ENCODE measurements at regions not wholly inside any gene's neighbourhood (a gene's known extent, or its start where the extent isn't known, plus 50 kb on each side); places are given as distances from the start of the nearest gene placed in this dataset.

DNA sequence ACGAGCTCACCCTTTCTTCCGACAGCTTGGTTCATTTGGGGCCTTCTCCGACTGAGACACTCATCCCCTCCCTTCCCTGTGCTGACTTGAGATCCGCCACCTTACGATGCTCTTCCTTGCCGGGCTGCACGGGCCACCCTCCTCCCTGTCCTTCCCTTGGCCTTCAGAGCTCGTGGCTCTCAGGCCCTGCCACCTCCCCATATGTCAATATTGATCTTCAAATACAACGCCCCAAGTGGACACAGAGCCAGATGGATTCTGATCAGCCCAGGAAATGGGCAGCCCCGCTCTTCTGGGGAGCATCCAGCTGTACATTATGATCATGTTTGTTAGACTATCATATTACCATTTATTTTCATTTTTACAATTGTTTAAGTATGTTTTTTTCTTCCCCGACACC is 812.8 kb downstream of the TBC1D22A start:
- no peak overlapping the region for H3K27ac ChIP-seq (ENCODE audit: low read depth, low read length)
- WGBS, 3 donors = 60 to 88% (median 76%) methylated on average over 11 of the region's 11 CpGs

DNA sequence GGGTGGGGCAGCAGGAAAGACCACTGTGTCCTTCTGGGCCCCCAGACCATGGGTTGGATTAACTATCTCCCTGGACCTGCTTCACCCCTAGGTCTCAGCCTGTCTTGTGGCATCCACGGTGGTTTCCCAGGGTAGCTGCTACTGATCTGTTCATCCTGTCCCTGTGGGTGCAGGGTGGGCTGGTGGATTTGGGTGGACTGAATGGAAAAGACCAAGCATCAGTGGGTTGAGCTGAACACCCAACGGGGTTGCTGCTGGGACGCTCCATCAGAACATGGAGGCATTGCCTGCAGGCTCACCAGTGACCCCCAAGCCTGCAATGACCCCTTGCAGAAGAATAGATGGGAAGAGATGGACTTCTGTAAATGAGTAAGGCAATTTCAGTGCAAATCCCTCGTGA is 812.1 kb downstream of the TBC1D22A start:
- no peak overlapping the region for H3K27ac ChIP-seq (ENCODE audit: low read depth, low read length)
- WGBS, 3 donors = 80 to 90% (median 88%) methylated on average over 4 of the region's 4 CpGs

GRCh38 chr22:47573141-47573540 is 810.7 kb downstream of the TBC1D22A start:
- WGBS, 3 donors = 57 to 76% (median 74%) methylated on average over 7 of the region's 7 CpGs
- no peak overlapping the region for H3K27ac ChIP-seq (ENCODE audit: low read depth, low read length)

GRCh38 chr22:47572443-47572842 is 810.0 kb downstream of the TBC1D22A start:
- H3K27ac ChIP-seq (ENCODE audit: low read depth, low read length) = no peak overlapping the region
- 83 to 89% (median 89%) methylated on average over 12 of the region's 12 CpGs for WGBS, 3 donors

GRCh38 chr22:47571616-47572015 is 809.2 kb downstream of the TBC1D22A start:
- H3K27ac ChIP-seq (ENCODE audit: low read depth, low read length) = no peak overlapping the region
- 87 to 100% (median 92%) methylated on average over 4 to 5 of the region's 5 CpGs for WGBS, 3 donors

GRCh38 chr22:47570851-47571250 is 808.4 kb downstream of the TBC1D22A start:
- 78 to 93% (median 92%) methylated on average over 5 of the region's 5 CpGs for WGBS, 3 donors
- H3K27ac ChIP-seq (ENCODE audit: low read depth, low read length) = no peak overlapping the region

DNA sequence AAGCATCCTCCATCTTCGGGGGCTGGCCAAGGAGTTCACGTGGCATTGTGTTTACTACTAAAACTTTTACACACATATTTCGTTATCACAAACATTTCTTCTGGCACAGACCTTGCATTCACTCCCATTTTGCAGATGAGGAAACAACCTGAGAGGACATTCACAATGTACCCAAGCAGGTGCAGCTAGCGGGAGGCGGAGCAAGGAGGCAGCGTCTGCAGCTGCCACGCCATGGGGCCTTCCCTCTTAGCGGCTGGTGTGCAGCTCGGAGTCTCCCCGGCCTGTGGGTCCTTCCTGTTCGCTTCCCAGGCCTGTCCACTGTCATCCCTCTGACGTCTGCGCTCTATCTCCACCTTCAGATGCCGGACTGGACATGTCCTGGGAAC is 807.8 kb downstream of the TBC1D22A start:
- no peak overlapping the region for H3K27ac ChIP-seq (ENCODE audit: low read depth, low read length)
- 79 to 91% (median 86%) methylated on average over 14 of the region's 14 CpGs for WGBS, 3 donors

DNA sequence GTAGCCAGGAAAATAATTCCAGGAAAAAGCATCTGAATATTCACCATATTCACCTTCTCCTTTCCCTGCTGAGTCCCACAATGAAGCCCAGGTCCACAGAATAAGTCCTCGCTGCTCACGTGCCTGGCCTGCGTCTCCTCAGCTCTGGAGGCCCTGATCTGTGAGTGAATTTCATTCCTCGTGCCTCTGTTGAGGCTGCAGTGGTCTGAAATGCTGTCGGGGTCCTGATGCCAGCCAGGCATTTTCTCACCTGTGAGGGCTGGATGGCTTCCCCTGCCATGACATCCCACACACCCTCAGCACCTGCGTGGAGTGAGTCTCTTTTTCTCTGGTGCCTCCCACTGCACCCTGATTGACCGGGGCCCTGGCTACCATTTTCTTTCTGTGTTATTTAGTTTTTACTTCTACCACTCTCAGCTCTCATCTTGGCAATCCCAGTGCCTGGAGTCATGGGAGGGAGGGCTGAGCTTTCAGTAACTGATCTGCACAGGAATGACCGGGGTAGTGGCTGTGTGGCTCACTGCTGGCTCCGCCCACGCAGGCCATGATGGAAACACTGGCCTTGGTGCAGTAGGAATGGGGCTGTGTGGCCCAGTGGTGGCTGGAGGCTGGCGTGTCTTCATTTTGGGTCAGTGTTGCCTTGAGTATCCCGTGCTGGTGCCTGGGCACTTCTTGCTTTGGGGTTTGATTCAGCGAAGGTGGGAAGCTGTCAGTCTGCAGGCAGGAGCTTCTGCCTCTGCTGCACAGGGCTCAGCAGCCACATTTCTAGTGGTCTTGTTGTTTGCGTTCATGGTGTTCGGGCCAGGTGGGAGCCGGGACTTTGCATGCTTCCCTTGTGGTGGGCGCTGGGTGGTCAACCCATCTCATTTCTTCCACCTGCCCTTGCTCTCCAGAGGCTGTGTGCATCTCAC is 807.2 kb downstream of the TBC1D22A start:
- WGBS, 3 donors = 77 to 89% (median 89%) methylated on average over 17 of the region's 17 CpGs
- no peak overlapping the region for H3K27ac ChIP-seq (ENCODE audit: low read depth, low read length)

GRCh38 chr22:47568700-47569099 is 806.2 kb downstream of the TBC1D22A start:
- WGBS, 3 donors = 74 to 86% (median 77%) methylated on average over 8 of the region's 8 CpGs
- no peak overlapping the region for H3K27ac ChIP-seq (ENCODE audit: low read depth, low read length)

DNA sequence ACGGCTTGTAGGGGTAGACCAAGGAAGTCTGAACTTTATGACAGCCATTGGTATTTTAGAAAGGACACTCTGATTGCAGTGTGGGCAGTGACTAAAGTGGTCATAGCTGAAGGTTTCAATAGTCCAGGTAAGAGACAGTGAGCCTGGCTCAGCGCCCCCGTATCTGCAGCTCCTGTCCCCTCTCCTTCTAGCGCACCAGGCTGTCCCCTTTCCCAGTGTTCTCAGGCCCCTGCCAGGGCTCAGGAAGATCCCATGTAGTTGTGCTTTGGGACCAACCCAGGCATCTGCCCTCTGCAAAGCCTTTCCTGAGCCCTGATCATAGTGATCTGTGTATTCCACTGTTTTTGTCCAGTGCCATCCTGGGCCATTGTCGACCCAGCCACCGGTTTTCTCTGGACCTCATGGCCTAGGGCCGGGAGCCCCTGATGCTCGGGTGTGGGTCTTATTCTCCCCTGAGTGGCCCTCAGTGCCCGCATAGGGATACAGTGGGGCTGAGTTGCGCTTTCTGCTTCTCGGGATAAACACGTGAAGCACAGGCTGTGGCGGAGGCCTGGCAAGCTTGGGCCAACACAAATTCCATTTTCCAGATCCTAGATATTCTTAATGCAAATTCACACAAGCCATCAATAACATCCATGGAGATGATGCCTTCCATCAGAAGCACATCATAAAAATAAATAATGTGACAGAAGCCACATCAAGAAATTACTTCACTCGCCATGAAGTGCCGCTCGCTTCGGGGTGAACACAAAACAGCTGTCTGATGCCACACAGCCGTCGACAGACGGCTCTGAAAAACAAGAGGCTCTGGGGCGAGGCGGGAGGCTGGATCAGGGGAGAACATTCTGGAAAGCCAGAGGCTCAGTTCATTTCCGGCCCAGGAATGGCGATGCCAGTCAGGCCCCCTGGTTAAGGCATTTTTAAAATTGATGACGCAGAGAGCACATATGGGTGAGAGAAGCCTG is 805.0 kb downstream of the TBC1D22A start:
- 86 to 94% (median 94%) methylated on average over 25 of the region's 25 CpGs for WGBS, 3 donors
- H3K27ac ChIP-seq (ENCODE audit: low read depth, low read length) = no peak overlapping the region

- WGBS, 3 donors = 71 to 88% (median 80%) methylated on average over 12 of the region's 12 CpGs
- H3K27ac ChIP-seq (ENCODE audit: low read depth, low read length) = no peak overlapping the region
Measured at GRCh38 chr22:47566491-47566890, 804.0 kb downstream of the TBC1D22A start.

DNA sequence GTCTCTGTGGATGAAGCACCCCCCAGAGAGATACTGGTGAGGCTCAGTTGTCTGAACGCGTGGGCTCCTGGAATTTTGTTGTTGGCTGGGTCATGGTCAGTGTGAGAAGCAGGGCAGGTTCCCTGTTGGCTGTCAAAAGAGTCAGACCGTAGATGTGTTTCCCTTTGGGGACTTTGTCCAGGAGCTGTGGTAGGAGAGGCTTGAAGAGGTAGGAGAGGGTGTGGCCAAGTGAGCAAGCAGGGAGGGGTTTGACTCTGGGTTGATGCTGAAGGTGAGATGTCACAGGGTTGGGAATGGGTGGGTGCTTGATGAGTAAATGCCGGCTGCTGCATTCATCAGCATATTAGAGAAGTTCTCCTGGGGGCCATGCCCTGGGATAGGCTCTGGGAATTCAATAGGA is 803.2 kb downstream of the TBC1D22A start:
- WGBS, 3 donors = 52 to 60% (median 58%) methylated on average over 4 of the region's 4 CpGs
- H3K27ac ChIP-seq (ENCODE audit: low read depth, low read length) = no peak overlapping the region

DNA sequence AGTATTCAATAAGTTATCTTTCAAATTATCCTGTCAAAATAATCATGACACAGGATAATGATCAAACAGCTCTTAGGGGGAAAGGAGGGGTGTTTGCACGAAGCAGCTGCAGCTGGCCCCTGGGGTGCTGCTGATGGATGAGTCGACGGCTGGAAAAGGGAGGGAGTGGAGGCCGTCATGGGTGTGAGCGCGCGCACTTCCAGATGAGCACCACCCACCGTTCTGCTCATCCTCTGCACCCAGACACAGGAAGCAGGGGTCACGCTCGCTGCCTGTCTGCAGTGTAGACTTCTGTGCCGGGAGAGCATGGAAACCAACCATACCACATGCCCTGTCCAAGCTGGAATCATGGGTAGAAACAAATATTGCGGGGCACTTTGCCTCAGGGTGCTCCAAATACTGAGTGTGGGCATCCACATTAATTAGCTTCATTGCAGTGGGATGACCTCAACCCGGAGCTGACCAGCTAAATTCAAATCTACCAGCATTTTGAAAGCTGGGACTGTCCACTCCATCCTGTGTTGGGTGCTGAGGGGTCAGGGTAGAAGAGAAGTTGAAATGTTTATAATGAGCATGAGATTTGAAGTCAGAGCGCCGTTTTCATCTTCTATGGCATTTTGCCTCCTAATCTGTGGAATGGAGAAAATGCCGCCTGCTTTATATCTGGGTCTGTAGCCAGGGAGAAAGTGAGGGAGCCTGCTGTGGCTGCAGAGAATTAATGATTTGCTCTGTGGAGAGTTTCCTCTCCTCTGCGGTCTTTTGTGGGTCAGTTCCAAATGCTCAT is 802.4 kb downstream of the TBC1D22A start:
- 42 to 58% (median 52%) methylated on average over 17 of the region's 17 CpGs for WGBS, 3 donors
- no peak overlapping the region for H3K27ac ChIP-seq (ENCODE audit: low read depth, low read length)

DNA sequence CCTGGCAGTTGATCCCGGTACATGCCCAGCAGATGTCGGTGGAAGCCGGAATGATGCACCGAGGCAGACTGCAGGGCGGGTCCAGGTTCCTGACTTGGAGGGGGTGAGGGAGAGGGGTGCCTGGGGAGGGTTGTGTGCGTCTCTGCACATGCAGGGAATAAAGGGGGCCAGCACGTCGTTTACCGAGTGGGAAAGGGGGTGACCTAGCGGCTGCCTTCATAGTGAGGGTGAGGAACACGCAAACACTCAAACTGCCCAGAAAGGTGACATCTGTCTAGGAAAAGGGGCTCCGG is 801.7 kb downstream of the TBC1D22A start:
- no peak overlapping the region for H3K27ac ChIP-seq (ENCODE audit: low read depth, low read length)
- 63 to 82% (median 72%) methylated on average over 12 of the region's 12 CpGs for WGBS, 3 donors

- no peak overlapping the region for H3K27ac ChIP-seq (ENCODE audit: low read depth, low read length)
- WGBS, 3 donors = 76 to 86% (median 85%) methylated on average over 21 of the region's 21 CpGs
Measured at GRCh38 chr22:47563406-47564157, 801.1 kb downstream of the TBC1D22A start.

DNA sequence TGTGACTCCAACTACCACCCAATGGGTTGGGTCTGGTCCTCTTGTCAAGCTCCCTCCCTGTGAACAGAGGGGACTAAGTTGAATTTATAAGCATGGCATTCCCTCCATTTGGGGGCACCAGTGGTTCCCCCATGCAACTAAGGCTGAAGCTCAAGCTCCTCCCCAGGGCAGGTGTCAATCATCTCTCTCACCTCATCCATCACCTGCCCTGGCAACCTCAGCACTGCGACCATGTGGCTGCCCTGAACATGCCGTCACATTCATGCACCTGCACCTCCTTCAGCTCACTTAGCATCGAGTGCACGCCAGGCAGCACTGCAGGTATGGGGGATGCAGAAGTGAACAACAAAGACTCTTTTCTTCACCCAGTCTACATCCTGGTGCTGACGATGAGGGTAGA is 799.3 kb downstream of the TBC1D22A start:
- H3K27ac ChIP-seq (ENCODE audit: low read depth, low read length) = no peak overlapping the region
- WGBS, 3 donors = 75 to 85% (median 84%) methylated on average over 5 of the region's 5 CpGs

- WGBS, 3 donors = 75 to 82% (median 82%) methylated on average over 9 of the region's 9 CpGs
Measured at GRCh38 chr22:47561115-47561675, 798.7 kb downstream of the TBC1D22A start.

More at GRCh38 chr22:47561115-47561675, 798.7 kb downstream of the TBC1D22A start:
- H3K27ac ChIP-seq (ENCODE audit: low read depth, low read length) = no peak overlapping the region
